Colonic mucosa (tissue), 4 donors: ENCODE measurements at regions not wholly inside any gene's neighbourhood (a gene's known extent, or its start where the extent isn't known, plus 50 kb on each side); places are given as distances from the start of the nearest gene placed in this dataset.

Experiments used
- DNase-seq: peaks from one replicate; pipeline ENCODE4 v3.0.0-alpha.2; 2020
- H3K27ac ChIP-seq: fragments of 200-600 bp; one replicate; pipeline ENCODE4 v1.8.0; 2021
- H3K27me3 ChIP-seq: fragments of 200-600 bp; one replicate; pipeline ENCODE4 v1.8.0; 2021
- H3K36me3 ChIP-seq: fragments of 200-600 bp; one replicate; pipeline ENCODE4 v1.8.0; 2021
- H3K4me1 ChIP-seq: fragments of 200-600 bp; one replicate; pipeline ENCODE4 v1.8.0; 2021; ENCODE audit warnings: mild to moderate bottlenecking
- H3K4me3 ChIP-seq: fragments of 200-600 bp; one replicate; pipeline ENCODE4 v1.8.0; 2021
- H3K9ac ChIP-seq, 2 donors: one replicate each; pipeline ENCODE4 v1.7.0; 2013; ENCODE audit warnings: control low read depth in 2 of 2, low read depth in 2 of 2, low read length in 2 of 2
- H3K9me3 ChIP-seq: fragments of 200-600 bp; one replicate; pipeline ENCODE4 v1.8.0; 2021
- CTCF ChIP-seq: fragments of 200-600 bp; IDR thresholded peaks from one replicate; pipeline ENCODE4 v1.8.0; 2022; ENCODE audit warnings: antibody characterized with exemption, mild to moderate bottlenecking
- intact Hi-C: fragments of 100-400 bp; cut with DNase I; formaldehyde crosslinking; loops from one replicate; pipeline ENCODE4 v1.14.1; 2022
- donor health status: healthy.
- donor health status: DM: no; HTN: no; CAD: no.
- donor health status: DM: no; HTN: no; CAD: no.

- no peak overlapping the region for H3K27ac ChIP-seq
- H3K4me1 ChIP-seq = no peaks in the 10 kb centered on the region
- no peaks in the 10 kb centered on the region for H3K27me3 ChIP-seq
- DNase-seq = no peak
- no peak overlapping the region for H3K4me3 ChIP-seq
- intact Hi-C loops = no loop called here
- no peaks in the 10 kb centered on the region for H3K9me3 ChIP-seq
- H3K9ac ChIP-seq = no peak overlapping the region
- no peaks in the 10 kb centered on the region for H3K36me3 ChIP-seq
- TF ChIP-seq CTCF = no peak
These were observed 736.0 kb upstream of the ARRDC3 start for GRCh38 chr5:92119110-92119509.

GRCh38 chr5:92106808-92107207 lies 723.7 kb upstream of the ARRDC3 start:
- no peaks in the 10 kb centered on the region for H3K9me3 ChIP-seq
- H3K27me3 ChIP-seq = no peaks in the 10 kb centered on the region
- H3K9ac ChIP-seq = no peak overlapping the region
- H3K4me3 ChIP-seq = no peak overlapping the region
- intact Hi-C loops = no loop called here
- no peak overlapping the region for H3K27ac ChIP-seq
- no peak for TF ChIP-seq CTCF
- no peak for DNase-seq
- no peaks in the 10 kb centered on the region for H3K4me1 ChIP-seq
- no peaks in the 10 kb centered on the region for H3K36me3 ChIP-seq

GRCh38 chr5:92104126-92104525 lies 721.0 kb upstream of the ARRDC3 start:
- H3K4me1 ChIP-seq = no peaks in the 10 kb centered on the region
- H3K4me3 ChIP-seq = no peak overlapping the region
- intact Hi-C loops = no loop called here
- H3K9ac ChIP-seq = no peak overlapping the region
- H3K36me3 ChIP-seq = no peaks in the 10 kb centered on the region
- H3K9me3 ChIP-seq = no peaks in the 10 kb centered on the region
- no peak for DNase-seq
- no peak overlapping the region for H3K27ac ChIP-seq
- TF ChIP-seq CTCF = no peak
- H3K27me3 ChIP-seq = no peaks in the 10 kb centered on the region

- TF ChIP-seq CTCF = no peak
- intact Hi-C loops = no loop called here
- DNase-seq = no peak
These were observed 719.2 kb upstream of the ARRDC3 start for GRCh38 chr5:92102313-92102712.

GRCh38 chr5:92092239-92092638 lies 709.1 kb upstream of the ARRDC3 start:
- Histone ChIP-seq H3K4me1 (no peaks in the 10 kb centered on the region), H3K27me3 (no peaks in the 10 kb centered on the region), H3K9ac (no peak overlapping the region), H3K36me3 (no peaks in the 10 kb centered on the region), H3K4me3 (no peak overlapping the region), H3K9me3 (no peaks in the 10 kb centered on the region), H3K27ac (no peak overlapping the region)
- DNase-seq = no peak
- TF ChIP-seq CTCF = no peak
- intact Hi-C loops = no loop called here

More at GRCh38 chr5:92102313-92102712, 719.2 kb upstream of the ARRDC3 start:
- Histone ChIP-seq H3K9ac (no peak overlapping the region), H3K4me1 (no peaks in the 10 kb centered on the region), H3K27me3 (no peaks in the 10 kb centered on the region), H3K4me3 (no peak overlapping the region), H3K36me3 (no peaks in the 10 kb centered on the region), H3K27ac (no peak overlapping the region), H3K9me3 (no peaks in the 10 kb centered on the region)
